GM18508 (cell line): ENCODE measurements at regions not wholly inside any gene's neighbourhood (a gene's known extent, or its start where the extent isn't known, plus 50 kb on each side); places are given as distances from the start of the nearest gene placed in this dataset.
"Not testable (repeated sequence)": the region's sequence is repeated elsewhere in the genome, so short reads cannot be mapped to it uniquely, and the experiment has no call there.

ENCODE experiments used
- ATAC-seq: cut with Tn5 transposase; IDR thresholded peaks from one replicate; pipeline ENCODE4 v1.9.1; 2021; ENCODE audit warnings: moderate number of reproducible peaks; ENCODE audit not compliant: insufficient read depth, unreplicated experiment

DNA sequence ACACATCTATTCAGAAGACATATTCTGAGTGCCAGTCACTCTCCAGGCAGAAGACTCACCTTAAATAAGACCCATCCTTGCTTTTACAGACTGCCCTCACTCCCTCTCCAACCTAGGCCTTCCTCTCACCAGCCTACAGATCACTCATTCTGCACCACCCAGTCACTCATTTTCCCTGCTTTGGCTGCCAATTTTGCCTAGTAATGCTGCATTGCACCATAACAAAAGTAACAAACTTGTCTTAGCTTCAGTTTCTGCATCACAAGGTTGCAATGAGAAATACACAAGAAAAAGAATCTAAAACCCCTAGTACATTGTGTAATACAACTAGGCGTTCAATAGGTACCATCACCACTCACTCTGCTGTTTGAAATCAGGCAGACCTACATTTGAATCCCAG, 292.4 kb downstream of the PLPP3 start:
- no peak for ATAC-seq

DNA sequence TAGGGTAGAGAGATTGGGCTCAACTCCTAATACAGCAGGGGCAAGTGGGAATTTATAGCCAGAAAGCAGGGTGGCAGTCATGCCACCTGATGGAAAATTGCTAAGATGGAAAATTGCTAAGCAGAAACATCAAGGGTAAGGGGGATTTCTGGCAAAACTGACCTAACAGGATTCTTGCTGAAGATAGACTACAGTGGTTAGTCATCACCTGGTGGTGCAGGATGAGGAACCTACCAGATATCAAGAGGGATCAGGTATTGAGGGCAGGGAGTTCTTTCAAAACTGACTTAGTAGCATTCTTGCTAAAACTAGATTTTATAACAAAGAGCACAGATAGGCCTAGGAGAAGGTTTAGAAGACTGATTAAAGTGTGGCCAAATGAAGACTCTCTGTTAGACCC, 292.9 kb downstream of the PLPP3 start:
- no peak for ATAC-seq

DNA sequence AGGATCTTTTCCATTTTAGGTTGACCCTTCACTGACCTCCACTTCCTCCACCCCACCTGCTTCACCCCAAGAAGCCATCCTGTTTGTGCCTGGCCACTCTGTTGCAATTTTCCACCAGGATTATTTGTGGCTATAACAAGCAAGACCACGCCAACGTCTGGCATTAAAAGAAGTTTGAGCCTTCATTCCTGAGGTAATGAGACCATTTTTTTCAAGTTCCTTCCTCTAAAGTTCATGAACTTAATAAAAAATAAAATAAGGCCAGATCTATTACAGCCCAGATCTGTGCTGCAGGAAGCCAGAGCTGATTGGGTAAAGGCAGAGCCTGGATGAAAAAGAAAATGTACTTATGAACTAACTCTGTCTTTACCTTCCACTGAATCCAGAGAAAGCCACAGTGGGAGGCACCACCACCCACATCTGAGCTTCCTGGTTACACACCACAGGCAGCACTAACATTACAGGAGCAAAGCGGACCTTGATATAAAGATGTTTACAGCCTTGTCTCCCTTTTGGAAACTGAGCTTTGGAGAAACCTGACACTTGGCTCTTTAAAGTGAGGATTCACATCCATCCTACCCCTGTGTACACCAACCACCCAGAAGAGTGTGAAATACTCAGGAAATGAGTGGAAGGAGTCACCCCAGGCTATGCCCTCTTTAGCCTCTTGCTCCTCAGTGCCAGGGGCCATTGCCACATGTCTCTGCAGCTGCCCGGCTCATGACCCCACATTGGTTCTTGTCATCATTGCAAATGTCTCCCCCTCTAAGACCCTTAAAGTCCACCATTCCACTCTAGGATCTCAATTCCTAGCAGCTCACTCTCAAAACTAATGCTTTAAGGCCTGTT, 293.6 kb downstream of the PLPP3 start:
- no peak for ATAC-seq

DNA sequence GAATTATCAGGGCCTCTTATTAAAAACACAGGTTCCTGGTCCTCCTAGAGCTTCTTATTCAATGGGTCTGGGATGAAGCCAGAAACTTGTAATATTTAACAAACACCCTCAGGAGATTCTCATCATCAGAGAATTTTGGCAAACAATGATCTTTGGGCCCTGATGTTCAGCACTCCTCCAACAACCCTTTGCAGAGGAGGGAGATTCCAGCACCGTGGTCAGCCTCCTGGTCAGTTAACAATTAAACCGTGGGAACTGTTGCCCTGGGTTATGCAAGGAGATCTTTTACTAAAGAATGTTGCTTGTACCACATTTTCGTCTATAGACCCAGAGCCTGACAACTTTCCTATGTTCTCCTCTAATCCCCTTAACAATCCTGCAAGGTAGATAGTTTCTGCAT, 294.4 kb downstream of the PLPP3 start:
- no peak for ATAC-seq

DNA sequence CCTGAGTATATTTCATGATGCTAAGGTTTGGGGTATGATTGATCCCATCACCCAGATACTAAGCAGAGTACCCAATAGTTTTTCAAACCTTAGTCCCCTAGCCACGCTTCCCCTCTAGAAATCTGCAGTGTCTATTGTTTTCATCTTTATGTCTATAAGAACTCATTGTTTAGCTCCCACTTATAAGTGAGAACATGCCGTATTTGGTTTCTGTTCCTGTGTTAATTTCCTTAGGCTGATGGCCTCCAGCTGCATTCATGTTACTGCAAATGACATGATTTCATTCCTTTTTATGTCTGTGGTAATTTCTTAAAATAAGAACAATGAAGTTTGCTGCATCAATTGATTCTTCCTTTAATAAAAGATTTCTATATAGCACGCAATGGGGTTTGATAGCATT, 301.3 kb downstream of the PLPP3 start:
- ATAC-seq = no peak

DNA sequence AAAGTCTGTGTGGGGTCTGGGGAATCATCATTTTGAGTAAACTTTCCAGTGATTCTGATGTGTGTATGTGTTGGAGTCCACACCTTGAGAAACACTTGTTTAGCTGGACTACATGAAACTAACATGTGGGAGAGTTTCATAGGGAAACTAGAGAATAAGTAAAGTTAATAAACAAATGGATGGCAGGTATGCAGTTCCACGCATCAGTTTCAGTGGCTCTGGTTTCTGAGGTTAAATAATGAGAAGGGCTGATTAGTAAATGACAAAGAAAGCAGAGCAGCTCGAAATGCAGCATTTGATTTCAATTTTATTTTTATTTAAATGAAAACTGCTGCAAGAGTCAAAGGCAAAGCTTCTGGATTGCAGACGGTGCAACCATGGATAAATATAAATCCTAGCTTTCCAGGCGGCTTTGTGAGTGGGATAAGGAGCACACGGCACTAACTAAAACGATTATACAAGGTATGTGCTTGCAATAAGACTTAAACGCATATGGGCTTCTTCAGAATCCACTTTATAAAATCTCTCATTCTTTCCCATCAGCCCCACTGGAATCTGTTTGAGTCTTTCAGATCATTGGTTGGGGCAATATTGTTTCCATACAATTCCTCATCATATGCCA, 310.7 kb downstream of the PLPP3 start:
- ATAC-seq = no peak

DNA sequence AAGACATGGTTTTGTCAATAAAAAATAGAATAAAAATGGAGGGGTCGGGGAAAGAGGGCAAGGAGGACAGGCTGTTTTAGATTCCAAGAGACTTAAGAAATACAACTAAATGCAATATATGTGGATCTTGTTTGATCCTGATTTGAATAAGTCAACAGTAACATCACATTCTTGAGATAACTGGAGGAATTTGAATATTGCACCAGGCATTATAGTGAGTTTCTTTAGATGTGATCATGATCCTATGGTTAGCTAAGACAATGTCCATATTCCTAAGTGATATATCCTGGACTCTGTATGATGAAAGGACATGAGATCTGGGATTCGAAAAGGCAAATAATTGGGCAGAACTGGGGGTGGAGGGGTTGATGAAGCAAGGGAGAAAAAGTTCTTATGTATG, 311.8 kb downstream of the PLPP3 start:
- ATAC-seq = no peak

DNA sequence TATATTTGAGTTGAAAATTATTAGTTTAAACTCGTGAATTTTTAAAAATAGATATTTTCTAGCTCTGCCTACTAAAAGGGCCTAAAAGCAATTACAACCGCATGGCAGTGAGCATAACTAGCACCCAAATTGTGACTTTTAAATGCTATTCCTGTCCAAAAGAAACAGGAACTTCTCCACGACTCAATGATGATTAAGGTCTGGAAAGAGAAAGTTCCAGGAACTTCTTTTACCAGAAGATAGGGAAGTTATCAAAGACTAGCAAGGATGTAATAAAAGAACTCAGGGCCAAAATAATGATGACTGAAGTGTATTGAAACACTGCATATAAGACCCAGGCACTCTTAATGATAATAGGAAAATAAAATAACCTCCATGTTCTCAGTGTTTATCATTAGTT, 313.0 kb downstream of the PLPP3 start:
- no peak for ATAC-seq

DNA sequence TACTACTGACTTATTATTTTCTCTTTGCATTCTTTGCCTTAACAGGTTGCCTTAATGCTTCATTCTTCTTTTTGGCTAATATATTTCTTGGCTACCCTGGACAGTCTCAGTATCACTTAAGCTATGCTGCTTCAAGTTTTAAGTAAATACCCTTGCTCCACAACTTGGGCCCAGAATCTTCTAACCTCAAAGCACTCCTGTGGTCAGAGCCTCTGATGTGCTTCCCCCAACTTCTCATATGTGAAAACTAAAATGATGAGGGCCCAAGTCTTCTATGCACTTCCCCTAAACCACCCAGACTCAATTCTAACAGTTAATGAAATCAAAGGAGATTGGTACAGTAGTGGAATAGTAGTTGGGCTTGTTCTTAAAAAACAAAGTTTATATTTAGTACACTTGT, 314.1 kb downstream of the PLPP3 start:
- ATAC-seq = no peak

DNA sequence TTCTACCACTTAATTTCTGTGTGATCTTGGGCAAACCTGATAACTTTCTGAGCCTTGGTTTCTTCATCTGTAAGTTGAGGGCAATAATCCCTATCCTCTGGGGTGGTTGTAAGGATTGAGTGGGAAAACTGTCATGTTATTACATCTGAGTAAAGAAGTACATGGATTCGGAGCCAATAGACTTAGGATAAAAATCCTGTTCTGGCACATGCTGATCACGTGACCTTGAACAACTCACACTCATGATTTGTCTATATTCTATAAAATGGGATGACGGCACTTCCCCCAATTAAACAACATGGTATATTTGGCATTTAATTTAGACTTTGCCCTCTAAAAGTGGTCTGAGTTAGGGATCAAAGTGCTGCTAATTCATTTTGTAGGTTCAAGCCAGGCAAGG, 315.5 kb downstream of the PLPP3 start:
- no peak for ATAC-seq

DNA sequence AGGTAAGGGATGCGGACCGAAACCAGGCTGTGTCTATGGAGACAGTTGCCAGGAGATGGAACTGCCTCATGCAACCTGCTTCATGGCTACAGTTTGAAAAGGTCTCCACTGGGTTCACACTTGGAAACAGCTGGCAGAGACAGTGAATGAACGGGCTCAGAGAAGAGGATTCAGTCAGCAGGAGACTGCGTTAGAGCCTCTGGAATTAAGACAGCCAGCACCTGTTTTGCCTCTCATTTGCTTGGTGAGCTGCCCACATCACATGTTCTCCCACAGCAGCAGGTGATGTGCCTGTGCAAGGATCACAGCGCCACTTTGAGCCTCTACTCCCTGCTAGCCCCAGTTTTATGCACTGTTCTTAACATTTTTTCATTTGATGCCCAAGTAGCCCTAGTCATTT, 321.0 kb downstream of the PLPP3 start:
- ATAC-seq = no peak

DNA sequence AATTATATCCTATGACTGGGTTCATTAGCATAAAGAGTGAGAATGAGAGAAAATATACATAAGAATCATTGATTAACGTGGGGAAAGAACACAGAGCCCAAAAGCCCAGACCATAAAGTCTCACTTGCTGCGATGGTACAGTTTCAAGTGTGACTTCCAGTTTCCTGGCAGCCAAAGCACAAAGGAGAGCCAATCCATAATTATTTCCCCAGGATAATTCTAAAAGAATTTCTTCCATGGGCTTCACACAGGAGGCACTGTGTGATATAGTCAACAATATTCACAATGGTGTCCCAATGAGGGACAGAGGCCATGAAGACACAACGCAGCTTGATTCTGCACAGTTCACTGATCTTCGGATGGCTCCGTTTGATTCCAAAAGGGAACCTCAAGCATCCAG, 321.6 kb downstream of the PLPP3 start:
- ATAC-seq = no peak

DNA sequence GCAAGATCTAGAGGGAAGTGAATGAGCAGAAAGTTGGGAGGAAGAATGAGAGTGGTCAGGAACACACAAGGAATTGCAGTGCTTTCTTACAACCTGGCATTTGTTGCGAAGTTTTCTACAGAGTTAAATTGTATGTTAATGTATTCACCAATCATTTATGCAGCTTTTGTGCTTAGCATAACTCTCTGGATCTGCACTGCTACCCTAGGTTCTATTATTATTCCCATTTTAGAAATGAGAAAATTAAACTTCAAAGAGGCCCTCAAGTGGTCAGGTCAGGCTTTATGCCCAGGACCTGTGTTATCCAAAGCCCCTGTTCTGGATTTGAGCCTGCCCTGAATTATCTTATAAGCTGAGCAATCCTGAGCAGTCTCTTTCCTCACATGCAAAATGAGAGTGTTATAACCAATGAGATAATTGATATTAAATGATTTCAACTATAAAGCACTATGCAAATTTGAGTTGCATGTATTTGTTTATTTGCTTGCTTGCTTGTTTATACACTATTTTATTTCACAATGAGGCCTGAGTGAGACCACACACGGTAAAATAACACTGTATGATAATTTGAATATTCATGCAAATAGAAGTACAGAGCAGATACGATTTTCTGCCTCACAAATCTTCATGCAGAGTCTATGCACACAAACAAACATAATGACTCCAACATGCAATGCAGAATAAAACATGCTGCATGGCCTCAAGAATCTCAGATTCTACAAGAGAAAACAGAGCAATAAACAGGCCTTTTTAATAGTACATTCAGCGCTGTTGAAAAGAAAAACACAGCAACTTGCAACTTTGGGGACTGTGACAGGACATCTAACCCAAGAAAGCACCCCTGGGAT, 323.0 kb downstream of the PLPP3 start:
- ATAC-seq = no peak

DNA sequence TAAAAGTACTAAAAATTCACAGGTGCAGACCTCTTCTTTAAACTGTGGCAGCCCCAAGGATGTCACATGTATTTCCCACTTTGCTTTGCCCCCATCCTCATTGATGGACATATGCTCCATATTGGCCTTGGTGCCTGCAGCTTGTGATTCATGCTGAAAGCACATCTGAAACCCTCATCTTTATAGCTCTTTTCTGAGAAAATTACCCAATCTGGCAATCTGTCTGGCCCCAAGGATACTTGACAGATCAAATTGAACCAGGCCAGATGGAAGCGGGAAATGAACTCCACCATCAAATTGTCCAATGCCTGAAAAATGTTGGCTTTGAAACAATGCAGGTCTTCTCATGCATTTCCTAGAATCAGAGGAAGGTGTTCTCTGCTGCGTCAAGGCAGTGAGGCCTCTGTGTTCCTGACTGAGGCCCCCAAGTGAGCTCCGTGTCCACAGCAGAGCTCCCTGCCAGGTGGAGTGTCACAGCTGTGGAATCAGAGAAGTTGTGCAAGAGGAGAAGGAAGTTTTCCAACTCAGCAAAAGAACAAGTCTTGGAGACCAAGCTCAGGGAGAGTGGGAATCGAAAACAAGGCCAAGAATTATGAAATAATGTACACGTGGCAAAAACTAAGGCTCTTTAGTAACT, 323.7 kb downstream of the PLPP3 start:
- no peak for ATAC-seq

DNA sequence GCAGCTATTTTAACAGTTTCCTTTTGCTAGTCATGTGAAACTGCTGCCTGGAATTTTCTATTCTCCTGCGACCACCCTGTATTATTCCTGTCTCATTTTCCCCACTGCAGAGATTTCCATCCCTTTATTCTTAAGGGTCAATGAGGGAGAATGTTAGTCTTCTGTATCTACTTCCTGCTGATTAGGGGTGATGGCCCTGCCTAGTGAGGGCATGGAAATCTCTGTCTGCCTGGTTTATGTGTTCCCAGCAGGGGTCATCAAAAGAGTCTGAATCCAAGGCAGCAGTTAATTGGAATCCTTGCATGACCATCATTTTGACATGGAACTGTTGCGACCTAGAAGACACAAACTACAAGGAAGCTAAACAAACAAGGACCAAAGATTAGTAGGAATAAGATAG, 325.2 kb downstream of the PLPP3 start:
- no peak for ATAC-seq

DNA sequence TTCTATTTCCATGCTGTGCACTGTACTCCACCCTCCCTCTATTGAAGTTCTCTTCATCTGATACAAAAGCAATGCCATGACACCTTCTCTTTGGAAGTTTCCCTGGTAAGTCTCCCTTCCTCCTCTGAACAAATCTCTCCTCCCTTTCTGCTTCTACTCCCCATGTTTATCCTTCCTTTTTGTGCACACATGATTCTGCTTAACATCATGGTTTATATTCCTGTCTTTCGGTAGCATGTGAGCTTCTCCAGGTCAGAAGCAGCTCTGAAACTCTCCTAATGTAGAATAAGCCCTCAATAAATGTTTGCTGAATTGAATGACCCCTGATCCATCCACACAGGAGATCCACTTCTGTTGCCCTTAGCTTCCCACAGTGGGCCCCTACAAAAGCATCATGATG, 328.6 kb downstream of the PLPP3 start:
- no peak for ATAC-seq

DNA sequence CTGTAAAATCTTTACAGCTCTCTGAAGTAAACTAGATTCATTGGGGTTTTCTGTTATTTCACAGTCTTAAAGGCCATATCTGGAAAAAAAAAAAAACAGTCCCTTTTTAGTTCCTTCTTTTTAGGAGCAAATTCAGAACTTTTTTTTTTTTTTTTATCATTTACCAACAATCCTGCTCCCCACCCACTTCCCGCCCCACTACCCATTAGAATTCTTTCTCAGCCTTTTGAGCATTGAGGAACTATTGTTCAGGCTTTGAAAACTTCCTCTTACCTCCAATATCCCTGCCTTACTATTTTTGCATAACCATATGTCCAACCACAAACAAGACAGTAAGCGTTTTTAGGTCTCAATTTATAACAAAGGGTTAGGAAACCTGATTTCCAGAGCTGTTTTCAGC, 330.1 kb downstream of the PLPP3 start:
- ATAC-seq = no peak

DNA sequence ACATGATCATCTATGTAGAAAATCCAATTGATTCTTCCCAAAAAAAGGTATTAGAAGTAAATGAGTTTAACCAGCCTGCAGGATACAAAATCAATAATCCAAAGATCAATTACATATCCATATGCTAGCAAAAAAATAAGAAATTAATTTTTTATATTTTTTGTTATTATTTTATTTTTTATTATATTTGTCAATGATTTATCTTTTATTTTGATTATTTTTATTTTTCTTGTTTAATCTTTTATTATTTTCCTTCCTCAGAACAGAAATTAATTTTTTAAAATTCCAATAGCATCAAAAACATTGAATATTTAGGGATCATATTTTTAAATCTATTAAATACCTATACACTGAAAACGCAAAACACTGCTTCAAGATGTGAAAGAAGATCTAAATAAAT, 331.2 kb downstream of the PLPP3 start:
- ATAC-seq = no peak

DNA sequence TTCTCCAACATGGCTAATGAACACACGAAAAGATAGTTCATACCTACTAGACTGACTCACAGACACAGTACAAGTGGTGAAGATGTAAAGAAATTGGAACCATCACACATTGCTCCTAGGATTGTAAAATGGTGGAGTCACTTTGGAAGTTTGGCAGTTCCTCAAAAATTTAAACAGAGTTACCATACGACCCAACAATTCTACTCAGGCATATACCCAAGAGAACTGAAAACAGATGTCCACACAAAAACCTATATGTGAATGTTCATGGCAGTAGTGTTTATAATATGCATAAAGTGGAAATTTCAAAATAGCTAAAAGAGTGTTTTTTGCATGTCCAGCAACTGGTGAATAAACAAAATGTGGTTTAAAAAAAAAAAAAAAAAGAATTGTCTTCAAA, 332.6 kb downstream of the PLPP3 start:
- not testable (repeated sequence) for ATAC-seq

DNA sequence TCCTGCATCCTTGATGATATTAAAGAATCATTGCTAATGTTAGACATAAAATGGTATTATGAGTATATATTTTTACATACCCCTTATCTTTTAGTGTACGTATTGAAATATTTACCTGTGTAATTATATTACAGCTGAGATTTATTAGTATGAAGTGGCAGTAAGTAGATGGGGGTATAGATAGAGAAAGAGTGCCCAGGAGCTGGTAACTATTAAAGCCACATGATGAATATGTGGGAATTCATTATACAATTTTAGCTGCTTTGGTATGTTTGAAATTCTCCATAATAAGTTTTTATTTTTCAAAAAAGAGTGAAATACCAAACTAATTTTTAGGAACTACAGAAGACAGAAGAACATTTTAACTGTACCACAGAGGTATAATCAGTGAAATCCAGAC, 339.0 kb downstream of the PLPP3 start:
- ATAC-seq = no peak
